ENCODE measurements at regions not wholly inside any gene's neighbourhood (a gene's known extent, or its start where the extent isn't known, plus 50 kb on each side); places are given as distances from the start of the nearest gene placed in this dataset.

DNA sequence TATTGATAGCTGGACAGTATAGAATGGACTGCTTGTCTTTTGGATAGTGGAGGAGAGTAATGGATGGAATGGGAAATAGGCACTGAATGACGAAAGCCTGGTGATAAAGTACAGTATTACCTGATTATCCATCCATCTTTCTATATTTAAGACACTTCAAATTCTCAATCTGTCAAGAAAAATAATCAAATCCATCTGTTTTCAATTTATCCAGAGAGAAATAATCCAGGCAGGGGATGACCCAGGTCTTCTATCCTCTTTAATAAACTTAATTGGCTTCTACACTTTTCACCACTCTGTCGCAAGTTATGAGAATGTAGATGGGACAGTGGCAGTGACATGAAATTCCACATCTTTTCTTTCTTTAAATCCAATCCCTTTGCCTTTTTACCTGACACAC is 420.3 kb upstream of the PDZRN3 start:
- TF ChIP-seq POLR2AphosphoS5 (IDR thresholded peaks at IDR 0.05) (no peak), EZH2 (IDR thresholded peaks at IDR 0.05; ENCODE audit: borderline replicate concordance, insufficient read depth, low read length, poor library complexity, severe bottlenecking) (no peak), MXI1 (conservative IDR thresholded peaks at IDR 0.05; ENCODE audit: poor library complexity, severe bottlenecking) (no peak), RAD21 (conservative IDR thresholded peaks at IDR 0.05) (no peak), SMC3 (conservative IDR thresholded peaks at IDR 0.05; ENCODE audit: poor library complexity) (no peak), EP300 (conservative IDR thresholded peaks at IDR 0.05; ENCODE audit: poor library complexity, severe bottlenecking) (no peak), TAF1 (IDR thresholded peaks at IDR 0.05; ENCODE audit: low read depth) (no peak), CTCF (IDR thresholded peaks at IDR 0.05; ENCODE audit: poor library complexity, severe bottlenecking) (no peak)
- TF ChIP-seq, protein P1, sequence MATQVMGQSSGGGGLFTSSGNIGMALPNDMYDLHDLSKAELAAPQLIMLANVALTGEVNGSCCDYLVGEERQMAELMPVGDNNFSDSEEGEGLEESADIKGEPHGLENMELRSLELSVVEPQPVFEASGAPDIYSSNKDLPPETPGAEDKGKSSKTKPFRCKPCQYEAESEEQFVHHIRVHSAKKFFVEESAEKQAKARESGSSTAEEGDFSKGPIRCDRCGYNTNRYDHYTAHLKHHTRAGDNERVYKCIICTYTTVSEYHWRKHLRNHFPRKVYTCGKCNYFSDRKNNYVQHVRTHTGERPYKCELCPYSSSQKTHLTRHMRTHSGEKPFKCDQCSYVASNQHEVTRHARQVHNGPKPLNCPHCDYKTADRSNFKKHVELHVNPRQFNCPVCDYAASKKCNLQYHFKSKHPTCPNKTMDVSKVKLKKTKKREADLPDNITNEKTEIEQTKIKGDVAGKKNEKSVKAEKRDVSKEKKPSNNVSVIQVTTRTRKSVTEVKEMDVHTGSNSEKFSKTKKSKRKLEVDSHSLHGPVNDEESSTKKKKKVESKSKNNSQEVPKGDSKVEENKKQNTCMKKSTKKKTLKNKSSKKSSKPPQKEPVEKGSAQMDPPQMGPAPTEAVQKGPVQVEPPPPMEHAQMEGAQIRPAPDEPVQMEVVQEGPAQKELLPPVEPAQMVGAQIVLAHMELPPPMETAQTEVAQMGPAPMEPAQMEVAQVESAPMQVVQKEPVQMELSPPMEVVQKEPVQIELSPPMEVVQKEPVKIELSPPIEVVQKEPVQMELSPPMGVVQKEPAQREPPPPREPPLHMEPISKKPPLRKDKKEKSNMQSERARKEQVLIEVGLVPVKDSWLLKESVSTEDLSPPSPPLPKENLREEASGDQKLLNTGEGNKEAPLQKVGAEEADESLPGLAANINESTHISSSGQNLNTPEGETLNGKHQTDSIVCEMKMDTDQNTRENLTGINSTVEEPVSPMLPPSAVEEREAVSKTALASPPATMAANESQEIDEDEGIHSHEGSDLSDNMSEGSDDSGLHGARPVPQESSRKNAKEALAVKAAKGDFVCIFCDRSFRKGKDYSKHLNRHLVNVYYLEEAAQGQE (IDR thresholded peaks at IDR 0.05; ENCODE audit: borderline replicate concordance): no peak
- Histone ChIP-seq H3K4me2 (ENCODE audit: low read length) (no peak overlapping the region), H3K9ac (ENCODE audit: low read length) (no peak overlapping the region), H3K9me3 (ENCODE audit: low read length) (no peaks in the 10 kb centered on the region), H3K9me2 (ENCODE audit: insufficient read depth, low read length) (no peaks in the 10 kb centered on the region), H3K79me2 (replicated peaks; ENCODE audit: insufficient read depth, low read length) (no peaks in the 10 kb centered on the region), H3F3A (ENCODE audit: insufficient read depth, low read length, poor library complexity, severe bottlenecking) (no peaks in the 10 kb centered on the region), H3K36me3 (ENCODE audit: insufficient read depth, low read length) (no peaks in the 10 kb centered on the region), H3K27me3 (ENCODE audit: insufficient read depth, low read depth, low read length) (no peaks in the 10 kb centered on the region), H3K4me3 (ENCODE audit: low read length) (no peak overlapping the region), H4K20me1 (ENCODE audit: insufficient read depth) (no peaks in the 10 kb centered on the region), H3K27ac (ENCODE audit: low read length) (no peak overlapping the region), H2AFZ (ENCODE audit: low read depth, low read length) (no peak overlapping the region)

GRCh38 chr3:74041068-74041675 is 416.4 kb upstream of the PDZRN3 start:
- no peaks in the 10 kb centered on the region for H3K9me3 ChIP-seq (ENCODE audit: low read length)
- no peak overlapping the region for H3K9ac ChIP-seq (ENCODE audit: low read length)

More at GRCh38 chr3:74041068-74041675, 416.4 kb upstream of the PDZRN3 start:
- Histone ChIP-seq H2AFZ (ENCODE audit: low read depth, low read length) (no peak overlapping the region), H3K36me3 (ENCODE audit: insufficient read depth, low read length) (no peaks in the 10 kb centered on the region), H3K4me3 (ENCODE audit: low read length) (no peak overlapping the region), H3K9me2 (ENCODE audit: insufficient read depth, low read length) (no peaks in the 10 kb centered on the region), H3K79me2 (replicated peaks; ENCODE audit: insufficient read depth, low read length) (no peaks in the 10 kb centered on the region), H3F3A (ENCODE audit: insufficient read depth, low read length, poor library complexity, severe bottlenecking) (no peaks in the 10 kb centered on the region), H3K27ac (ENCODE audit: low read length) (no peak overlapping the region), H4K20me1 (ENCODE audit: insufficient read depth) (no peaks in the 10 kb centered on the region), H3K4me2 (ENCODE audit: low read length) (no peak overlapping the region), H3K27me3 (ENCODE audit: insufficient read depth, low read depth, low read length) (no peaks in the 10 kb centered on the region)
- TF ChIP-seq EZH2 (IDR thresholded peaks at IDR 0.05; ENCODE audit: borderline replicate concordance, insufficient read depth, low read length, poor library complexity, severe bottlenecking) (no peak), RAD21 (conservative IDR thresholded peaks at IDR 0.05) (no peak), SMC3 (conservative IDR thresholded peaks at IDR 0.05; ENCODE audit: poor library complexity) (no peak), POLR2AphosphoS5 (IDR thresholded peaks at IDR 0.05) (no peak), TAF1 (IDR thresholded peaks at IDR 0.05; ENCODE audit: low read depth) (no peak), EP300 (conservative IDR thresholded peaks at IDR 0.05; ENCODE audit: poor library complexity, severe bottlenecking) (no peak), CTCF (IDR thresholded peaks at IDR 0.05; ENCODE audit: poor library complexity, severe bottlenecking) (no peak), MXI1 (conservative IDR thresholded peaks at IDR 0.05; ENCODE audit: poor library complexity, severe bottlenecking) (no peak)
- TF ChIP-seq, protein P1 (IDR thresholded peaks at IDR 0.05; ENCODE audit: borderline replicate concordance): no peak
